ENCODE measurements at regions not wholly inside any gene's neighbourhood (a gene's known extent, or its start where the extent isn't known, plus 50 kb on each side); places are given as distances from the start of the nearest gene placed in this dataset.

DNA sequence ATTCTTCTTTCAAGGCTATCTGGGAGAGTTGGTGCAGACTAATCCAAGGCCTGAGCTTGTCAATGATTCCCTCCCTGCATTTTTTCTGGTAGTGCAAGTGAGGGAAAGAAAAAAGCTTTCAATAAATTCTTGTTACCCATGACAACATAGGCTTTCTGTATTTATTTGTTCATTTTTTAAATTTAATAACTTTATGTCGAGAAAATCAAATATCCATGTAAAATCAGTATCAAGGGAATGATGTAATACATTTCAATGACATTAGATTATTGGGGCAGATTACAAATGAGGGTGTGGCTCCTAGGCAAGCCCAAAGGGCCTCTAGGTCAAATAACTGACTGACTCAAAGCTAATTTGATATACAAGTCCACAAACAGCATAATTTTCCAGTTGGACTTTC lies 104.0 kb downstream of the GJA1 start:
- Histone ChIP-seq H3K4me1 (no peaks in the 10 kb centered on the region), H3K27me3 (no peaks in the 10 kb centered on the region), H3K9me3 (no peaks in the 10 kb centered on the region), H3K36me3 (no peaks in the 10 kb centered on the region), H3K4me3 (ENCODE audit: low read depth, low read length) (no peak overlapping the region)
- no peak for DNase-seq
- TF ChIP-seq, protein P1, sequence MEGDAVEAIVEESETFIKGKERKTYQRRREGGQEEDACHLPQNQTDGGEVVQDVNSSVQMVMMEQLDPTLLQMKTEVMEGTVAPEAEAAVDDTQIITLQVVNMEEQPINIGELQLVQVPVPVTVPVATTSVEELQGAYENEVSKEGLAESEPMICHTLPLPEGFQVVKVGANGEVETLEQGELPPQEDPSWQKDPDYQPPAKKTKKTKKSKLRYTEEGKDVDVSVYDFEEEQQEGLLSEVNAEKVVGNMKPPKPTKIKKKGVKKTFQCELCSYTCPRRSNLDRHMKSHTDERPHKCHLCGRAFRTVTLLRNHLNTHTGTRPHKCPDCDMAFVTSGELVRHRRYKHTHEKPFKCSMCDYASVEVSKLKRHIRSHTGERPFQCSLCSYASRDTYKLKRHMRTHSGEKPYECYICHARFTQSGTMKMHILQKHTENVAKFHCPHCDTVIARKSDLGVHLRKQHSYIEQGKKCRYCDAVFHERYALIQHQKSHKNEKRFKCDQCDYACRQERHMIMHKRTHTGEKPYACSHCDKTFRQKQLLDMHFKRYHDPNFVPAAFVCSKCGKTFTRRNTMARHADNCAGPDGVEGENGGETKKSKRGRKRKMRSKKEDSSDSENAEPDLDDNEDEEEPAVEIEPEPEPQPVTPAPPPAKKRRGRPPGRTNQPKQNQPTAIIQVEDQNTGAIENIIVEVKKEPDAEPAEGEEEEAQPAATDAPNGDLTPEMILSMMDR (IDR thresholded peaks at IDR 0.05; ENCODE audit: low read depth, low read length), result no peak

DNA sequence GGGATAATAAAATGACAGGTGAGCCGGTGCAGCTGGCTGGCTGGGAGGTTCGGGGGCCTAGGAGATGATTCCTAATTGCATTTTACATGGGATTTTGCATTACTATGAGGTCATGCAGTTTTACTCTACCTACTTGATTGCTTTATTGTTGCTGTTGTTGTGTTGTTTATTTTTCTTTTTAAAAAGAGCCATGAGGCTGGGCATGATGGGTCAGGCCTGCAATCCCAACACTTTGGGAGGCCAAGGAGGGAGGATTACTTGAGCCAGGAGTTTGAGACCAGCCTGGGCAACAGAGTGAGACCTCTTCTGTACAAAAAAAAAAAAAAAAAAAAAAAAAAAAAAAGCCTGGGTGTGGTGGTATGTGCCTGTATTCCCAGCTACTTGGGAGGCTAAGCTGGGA lies 104.8 kb downstream of the GJA1 start:
- no peaks in the 10 kb centered on the region for H3K36me3 ChIP-seq
- H3K4me1 ChIP-seq, result no peaks in the 10 kb centered on the region
- no peaks in the 10 kb centered on the region for H3K9me3 ChIP-seq
- no peaks in the 10 kb centered on the region for H3K27me3 ChIP-seq
- TF ChIP-seq, protein P1 (IDR thresholded peaks at IDR 0.05; ENCODE audit: low read depth, low read length), result no peak
- no peak for DNase-seq
- H3K4me3 ChIP-seq (ENCODE audit: low read depth, low read length), result no peak overlapping the region

DNA sequence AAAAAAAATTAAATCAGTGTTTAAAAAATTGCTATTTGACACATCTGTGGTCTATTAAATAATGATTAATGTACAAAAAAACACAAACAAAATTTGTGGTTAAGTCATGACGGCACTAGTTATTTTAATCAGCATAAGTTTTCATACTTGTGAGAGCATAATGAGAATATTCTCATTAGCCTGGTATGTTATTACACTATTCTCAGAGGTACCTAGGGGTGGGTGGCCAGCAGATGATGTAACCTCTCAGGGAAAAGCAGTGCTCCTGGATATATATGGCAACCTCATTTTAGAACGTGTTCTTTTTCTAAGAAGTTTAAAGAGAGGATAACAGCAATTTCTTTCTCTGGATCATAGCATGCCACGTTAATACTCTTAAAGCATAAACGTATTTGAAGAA lies 109.2 kb downstream of the GJA1 start:
- Histone ChIP-seq H3K4me3 (ENCODE audit: low read depth, low read length) (no peak overlapping the region), H3K4me1 (no peaks in the 10 kb centered on the region), H3K27me3 (no peaks in the 10 kb centered on the region), H3K36me3 (no peaks in the 10 kb centered on the region), H3K9me3 (no peaks in the 10 kb centered on the region)
- TF ChIP-seq, protein P1 (IDR thresholded peaks at IDR 0.05; ENCODE audit: low read depth, low read length), result no peak
- no peak for DNase-seq

DNA sequence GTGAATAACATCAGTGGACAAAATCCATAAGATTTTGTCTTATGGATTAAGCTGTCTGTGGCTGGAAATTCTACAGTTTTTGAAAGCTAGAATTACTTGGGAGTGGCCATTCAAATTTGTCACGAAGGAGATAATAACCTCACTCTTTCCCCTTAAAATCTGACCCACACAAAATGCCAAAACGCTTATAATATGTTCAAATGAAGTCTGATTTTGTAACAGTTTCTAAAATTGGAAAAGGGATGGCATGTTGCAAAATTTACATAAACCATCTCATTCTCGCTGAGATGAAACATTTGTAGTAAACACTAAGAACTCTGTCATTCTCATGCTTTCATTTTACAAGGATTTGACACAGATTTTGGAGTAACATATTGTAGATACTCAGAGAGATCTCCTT lies 112.7 kb downstream of the GJA1 start:
- Histone ChIP-seq H3K27me3 (no peaks in the 10 kb centered on the region), H3K36me3 (no peaks in the 10 kb centered on the region), H3K9me3 (no peaks in the 10 kb centered on the region), H3K4me1 (no peaks in the 10 kb centered on the region), H3K4me3 (ENCODE audit: low read depth, low read length) (no peak overlapping the region)
- DNase-seq, result no peak
- TF ChIP-seq, protein P1 (IDR thresholded peaks at IDR 0.05; ENCODE audit: low read depth, low read length), result no peak

DNA sequence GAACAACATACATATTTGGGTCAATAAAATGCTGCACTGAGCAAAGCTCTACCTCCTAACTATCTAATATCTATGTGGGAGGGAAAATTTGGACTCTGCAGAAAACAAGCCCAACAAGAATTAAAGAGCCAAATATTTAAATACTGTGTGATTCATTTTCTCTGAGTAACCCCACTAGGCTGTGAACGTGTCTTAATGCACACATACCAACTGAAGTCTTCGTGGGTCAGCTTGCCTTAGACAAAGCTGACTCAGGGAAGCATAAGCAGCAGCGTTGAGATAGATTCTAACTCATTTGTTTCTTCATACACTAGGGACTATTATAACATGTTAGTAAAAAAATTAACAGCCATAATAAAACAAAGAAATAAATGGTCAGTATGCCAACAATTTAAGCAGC lies 114.3 kb downstream of the GJA1 start:
- Histone ChIP-seq H3K27me3 (no peaks in the 10 kb centered on the region), H3K4me3 (ENCODE audit: low read depth, low read length) (no peak overlapping the region), H3K9me3 (no peaks in the 10 kb centered on the region), H3K36me3 (no peaks in the 10 kb centered on the region), H3K4me1 (no peaks in the 10 kb centered on the region)
- no peak for DNase-seq
- TF ChIP-seq, protein P1 (IDR thresholded peaks at IDR 0.05; ENCODE audit: low read depth, low read length), result no peak

DNA sequence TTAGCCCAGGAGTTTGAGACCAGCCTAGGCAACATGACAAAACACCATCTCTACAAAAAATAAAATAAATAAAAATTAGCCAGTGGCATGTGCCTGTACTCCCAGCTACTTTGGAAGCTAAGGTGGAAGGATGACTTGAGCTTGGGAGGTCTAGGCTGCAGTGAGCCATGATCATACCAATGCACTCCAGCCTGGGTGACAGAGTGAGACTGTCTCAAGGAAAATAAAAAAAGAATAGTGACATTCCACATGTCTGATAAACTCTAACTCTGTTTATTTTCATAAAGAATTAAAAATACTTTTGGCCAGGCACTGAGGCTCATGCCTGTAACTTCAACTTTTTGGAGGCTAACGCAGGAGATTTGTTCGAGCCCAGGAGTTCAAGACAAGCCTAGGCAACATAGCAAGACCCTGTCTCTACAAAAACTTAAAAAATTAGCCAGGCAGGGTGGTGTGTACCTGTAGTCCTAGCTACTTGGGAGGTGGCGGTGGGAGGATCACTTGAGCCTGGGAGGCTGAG lies 115.1 kb downstream of the GJA1 start:
- no peaks in the 10 kb centered on the region for H3K4me1 ChIP-seq
- no peak for DNase-seq
- no peak overlapping the region for H3K4me3 ChIP-seq (ENCODE audit: low read depth, low read length)
- H3K27me3 ChIP-seq, result no peaks in the 10 kb centered on the region
- no peaks in the 10 kb centered on the region for H3K36me3 ChIP-seq
- no peaks in the 10 kb centered on the region for H3K9me3 ChIP-seq
- TF ChIP-seq, protein P1 (IDR thresholded peaks at IDR 0.05; ENCODE audit: low read depth, low read length), result no peak

Data from BE2C (cell line).